CD14-positive monocyte (primary cell): ENCODE measurements at regions not wholly inside any gene's neighbourhood (a gene's known extent, or its start where the extent isn't known, plus 50 kb on each side); places are given as distances from the start of the nearest gene placed in this dataset.

Source experiments
- DNase-seq, 3 donors: peaks; one replicate each; pipeline ENCODE4 v3.0.0-alpha.2; 2011 to 2022
- H2AFZ ChIP-seq: 2 replicates; pipeline ENCODE4 v1.6.0; 2012; ENCODE audit warnings: mild to moderate bottlenecking, low read depth, low read length, inconsistent platforms; ENCODE audit not compliant: insufficient read depth, poor library complexity, severe bottlenecking
- H3K27ac ChIP-seq, 2 donors: 1 replicate in 1 of 2; 2 replicates in 1 of 2; pipeline ENCODE4 v1.5.1; 2012 to 2013; ENCODE audit warnings: low read length in 2 of 2, control low read depth in 1 of 2, inconsistent platforms in 1 of 2, low read depth in 1 of 2, mild to moderate bottlenecking in 1 of 2
- H3K27me3 ChIP-seq, 2 donors: one replicate each; pipeline versions ENCODE4 v1.6.0 to v1.6.1; 2011 to 2013; ENCODE audit warnings: low read length in 2 of 2; ENCODE audit not compliant: control insufficient read depth in 2 of 2, insufficient read depth in 2 of 2
- H3K36me3 ChIP-seq, 2 donors: replicated peaks in 1 of 2; 1 replicate in 1 of 2; 2 replicates in 1 of 2; pipeline versions ENCODE4 v1.5.1 to v1.6.1; 2012 to 2013; ENCODE audit warnings: low read length in 2 of 2, control low read depth in 1 of 2, inconsistent platforms in 1 of 2, mild to moderate bottlenecking in 1 of 2; ENCODE audit not compliant: insufficient read depth in 2 of 2, control insufficient read depth in 1 of 2
- H3K4me1 ChIP-seq, 2 donors: 1 replicate in 1 of 2; 2 replicates in 1 of 2; pipeline versions ENCODE4 v1.5.1 to v1.6.1; 2012 to 2013; ENCODE audit warnings: low read length in 2 of 2, control low read depth in 1 of 2, inconsistent platforms in 1 of 2, mild to moderate bottlenecking in 1 of 2, moderate library complexity in 1 of 2; ENCODE audit not compliant: insufficient read depth in 2 of 2, control insufficient read depth in 1 of 2
- H3K4me2 ChIP-seq: replicated peaks from 2 replicates; pipeline ENCODE3; 2012; ENCODE audit warnings: low read length, moderate library complexity, mild to moderate bottlenecking; ENCODE audit not compliant: poor library complexity, severe bottlenecking; ENCODE audit errors: extremely low read depth
- H3K4me3 ChIP-seq, 3 experiments: fragments of 200-600 bp in 1 of 3; sonication (generic) in 1 of 3; replicated peaks in 1 of 3; 1 replicate in 2 of 3; 2 replicates in 1 of 3; pipeline ENCODE4 v1.5.1; 2011 to 2013; ENCODE audit warnings: low read length in 3 of 3, mild to moderate bottlenecking in 3 of 3, control low read depth in 2 of 3, low read depth in 2 of 3, inconsistent platforms in 1 of 3, moderate library complexity in 1 of 3
- H3K79me2 ChIP-seq: 2 replicates; pipeline ENCODE4 v1.6.0; 2012; ENCODE audit warnings: mild to moderate bottlenecking, control low read depth, inconsistent platforms, low read length, moderate library complexity; ENCODE audit not compliant: insufficient read depth
- H3K9ac ChIP-seq: 2 replicates; pipeline ENCODE4 v1.6.0; 2017; ENCODE audit warnings: low read length, mild to moderate bottlenecking; ENCODE audit not compliant: insufficient read depth, poor library complexity, severe bottlenecking
- H3K9me3 ChIP-seq, 2 donors: replicated peaks in 1 of 2; 1 replicate in 1 of 2; 2 replicates in 1 of 2; pipeline versions ENCODE4 v1.5.1 to v1.6.1; 2012 to 2013; ENCODE audit warnings: low read length in 2 of 2, control low read depth in 1 of 2; ENCODE audit not compliant: control insufficient read depth in 1 of 2, insufficient read depth in 1 of 2
- H4K20me1 ChIP-seq: 2 replicates; pipeline ENCODE4 v1.6.0; 2012; ENCODE audit warnings: mild to moderate bottlenecking, low read length, control low read depth, moderate library complexity; ENCODE audit not compliant: insufficient read depth
- H3K27ac Mint-ChIP-seq, 7 donors: one replicate each; pipeline ENCODE4 v1.8.0; 2020; ENCODE audit warnings: mild to moderate bottlenecking in 7 of 7, mixed read lengths in 7 of 7, moderate library complexity in 6 of 7, inconsistent platforms in 2 of 7
- H3K27me3 Mint-ChIP-seq, 3 donors: one replicate each; pipeline ENCODE4 v1.8.0; 2021 to 2022; ENCODE audit warnings: low read depth in 3 of 3, mild to moderate bottlenecking in 3 of 3, mixed read lengths in 3 of 3, moderate library complexity in 3 of 3, inconsistent platforms in 1 of 3
- H3K36me3 Mint-ChIP-seq, 2 donors: one replicate each; pipeline ENCODE4 v1.8.0; 2020; ENCODE audit warnings: mixed read lengths in 2 of 2, inconsistent platforms in 1 of 2, mild to moderate bottlenecking in 1 of 2
- H3K4me1 Mint-ChIP-seq: one replicate; pipeline ENCODE4 v1.8.0; 2020; ENCODE audit warnings: mild to moderate bottlenecking, mixed read lengths
- H3K4me3 Mint-ChIP-seq, 2 donors: one replicate each; pipeline ENCODE4 v1.8.0; 2020; ENCODE audit warnings: mild to moderate bottlenecking in 2 of 2, mixed read lengths in 2 of 2, moderate library complexity in 1 of 2
- H3K9me3 Mint-ChIP-seq, 7 donors: one replicate each; pipeline ENCODE4 v1.8.0; 2020 to 2022; ENCODE audit warnings: mixed read lengths in 7 of 7, mild to moderate bottlenecking in 6 of 7, moderate library complexity in 6 of 7, inconsistent platforms in 2 of 7
- CTCF ChIP-seq: fragments of 200-600 bp; IDR thresholded peaks from one replicate; pipeline ENCODE4 v1.8.0; 2022; ENCODE audit warnings: antibody characterized with exemption, mild to moderate bottlenecking
- WGBS: methylation state at CpG from one replicate; pipeline ENCODE4 v1.1.5; 2013; ENCODE audit warnings: missing lambda C conversion rate; ENCODE audit not compliant: insufficient coverage; 5-methylcytosine and 5-hydroxymethylcytosine counted together
- intact Hi-C, 2 donors: fragments of 100-400 bp; cut with micrococcal nuclease; formaldehyde crosslinking; loops; one replicate each; pipeline versions ENCODE4 v1.15.0 to v1.15.1; 2023

- no peak overlapping the region for H3K9ac ChIP-seq
- peak overlapping the region; percentile 85 for H2AFZ ChIP-seq
- Mint-ChIP-seq H3K4me1 (peaks cover 16% of the 10 kb centered on the region), H3K4me3 (peak overlapping the region; percentile 74 to 89), H3K36me3 (peaks cover 0 to 9% of the 10 kb centered on the region in 2 donors), H3K27me3 (peaks cover 35 to 41% (median 39%) of the 10 kb centered on the region in 3 donors), H3K9me3 (peaks cover 0 to 7% (median 3%) of the 10 kb centered on the region in 7 donors), H3K27ac (peak overlapping the region in 2 of 7 donors; percentile 6 to 26)
- DNase-seq = no peak
- 3% methylated on average over 7 of the region's 8 CpGs for WGBS
- no peaks in the 10 kb centered on the region for H3K9me3 ChIP-seq
- no peak for TF ChIP-seq CTCF
- no peaks in the 10 kb centered on the region for H3K79me2 ChIP-seq
- H3K4me3 ChIP-seq = peak overlapping the region in 2 of 3 experiments; percentile 7 to 69
- peak overlapping the region; percentile 74 for H3K4me2 ChIP-seq
- H4K20me1 ChIP-seq = no peaks in the 10 kb centered on the region
- H3K27me3 ChIP-seq = peaks cover 4 to 40% of the 10 kb centered on the region in 2 donors
- peaks cover 19 to 22% of the 10 kb centered on the region in 2 donors for H3K4me1 ChIP-seq
- H3K36me3 ChIP-seq = no peaks in the 10 kb centered on the region
- intact Hi-C loops = no loop called here
- no peak overlapping the region for H3K27ac ChIP-seq
Measured at GRCh38 chr16:31700200-31700529, 172.5 kb downstream of the AHSP start.

GRCh38 chr16:31700530-31701388 lies 172.8 kb upstream of the ZNF267 start:
- H3K4me3 ChIP-seq = peak overlapping the region; percentile 7 to 69 (median 15)
- no peak overlapping the region for H3K27ac ChIP-seq
- peaks cover 19 to 20% of the 10 kb centered on the region in 2 donors for H3K4me1 ChIP-seq
- TF ChIP-seq CTCF = no peak
- peaks cover 0 to 9% of the 10 kb centered on the region in 2 donors for H3K36me3 Mint-ChIP-seq
- DNase-seq = peak in 2 of 3 donors; percentile 27 to 67
- peak overlapping the region; percentile 57 for H3K9ac ChIP-seq
- H3K27ac Mint-ChIP-seq = peak overlapping the region in 4 of 7 donors; percentile 15 to 81 (median 32)
- under 1% methylated on average over 52 of the region's 56 CpGs for WGBS
- H3K4me2 ChIP-seq = peak overlapping the region; percentile 74
- H3K4me1 Mint-ChIP-seq = peaks cover 16% of the 10 kb centered on the region
- peaks cover 35 to 45% (median 39%) of the 10 kb centered on the region in 3 donors for H3K27me3 Mint-ChIP-seq
- no peaks in the 10 kb centered on the region for H4K20me1 ChIP-seq
- H3K9me3 Mint-ChIP-seq = peaks cover 0 to 8% (median 3%) of the 10 kb centered on the region in 7 donors
- H3K4me3 Mint-ChIP-seq = peak overlapping the region; percentile 74 to 89
- H3K9me3 ChIP-seq = no peaks in the 10 kb centered on the region
- peaks cover 4 to 40% of the 10 kb centered on the region in 2 donors for H3K27me3 ChIP-seq
- H2AFZ ChIP-seq = peak overlapping the region; percentile 85
- no peaks in the 10 kb centered on the region for H3K79me2 ChIP-seq
- no peaks in the 10 kb centered on the region for H3K36me3 ChIP-seq
- intact Hi-C loops = no loop called here
